Lower leg skin (tissue), 3 donors: ENCODE measurements at regions not wholly inside any gene's neighbourhood (a gene's known extent, or its start where the extent isn't known, plus 50 kb on each side); places are given as distances from the start of the nearest gene placed in this dataset.

Source experiments
- POLR2A ChIP-seq, 2 donors: fragments of 450-650 bp; IDR thresholded peaks; one replicate each; pipeline ENCODE4 v1.6.1; 2016 to 2017; ENCODE audit warnings: antibody characterized with exemption in 2 of 2, mild to moderate bottlenecking in 1 of 2, moderate library complexity in 1 of 2
- TF ChIP-seq, protein P1 (sequence below), 3 donors: fragments of 450-650 bp; IDR thresholded peaks; one replicate each; pipeline ENCODE4 v1.5.1; 2016; ENCODE audit warnings: antibody characterized with exemption in 3 of 3, mild to moderate bottlenecking in 3 of 3, moderate library complexity in 2 of 3

DNA sequence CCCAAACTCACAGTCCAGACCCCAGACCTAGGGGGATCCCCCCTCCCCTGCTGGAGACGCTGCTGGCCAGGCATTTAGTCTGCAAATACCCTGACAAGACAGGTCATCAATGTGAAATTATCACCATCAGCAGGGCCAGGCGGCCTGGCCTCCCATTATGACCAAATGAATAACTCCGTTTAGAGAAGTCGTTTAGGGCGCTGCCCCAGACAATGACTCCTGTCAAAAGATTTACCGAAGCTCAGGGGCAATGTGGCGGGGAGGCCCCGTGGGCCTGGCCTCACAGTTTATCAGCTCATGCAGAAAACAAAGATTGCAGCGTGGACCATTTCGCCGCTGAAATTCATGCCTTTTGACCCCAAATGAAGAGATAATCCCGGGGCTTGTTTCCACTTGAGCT lies 76.5 kb downstream of the HMX1 start:
- TF ChIP-seq POLR2A (IDR thresholded peaks at IDR 0.05), result no peak
- TF ChIP-seq, protein P1, sequence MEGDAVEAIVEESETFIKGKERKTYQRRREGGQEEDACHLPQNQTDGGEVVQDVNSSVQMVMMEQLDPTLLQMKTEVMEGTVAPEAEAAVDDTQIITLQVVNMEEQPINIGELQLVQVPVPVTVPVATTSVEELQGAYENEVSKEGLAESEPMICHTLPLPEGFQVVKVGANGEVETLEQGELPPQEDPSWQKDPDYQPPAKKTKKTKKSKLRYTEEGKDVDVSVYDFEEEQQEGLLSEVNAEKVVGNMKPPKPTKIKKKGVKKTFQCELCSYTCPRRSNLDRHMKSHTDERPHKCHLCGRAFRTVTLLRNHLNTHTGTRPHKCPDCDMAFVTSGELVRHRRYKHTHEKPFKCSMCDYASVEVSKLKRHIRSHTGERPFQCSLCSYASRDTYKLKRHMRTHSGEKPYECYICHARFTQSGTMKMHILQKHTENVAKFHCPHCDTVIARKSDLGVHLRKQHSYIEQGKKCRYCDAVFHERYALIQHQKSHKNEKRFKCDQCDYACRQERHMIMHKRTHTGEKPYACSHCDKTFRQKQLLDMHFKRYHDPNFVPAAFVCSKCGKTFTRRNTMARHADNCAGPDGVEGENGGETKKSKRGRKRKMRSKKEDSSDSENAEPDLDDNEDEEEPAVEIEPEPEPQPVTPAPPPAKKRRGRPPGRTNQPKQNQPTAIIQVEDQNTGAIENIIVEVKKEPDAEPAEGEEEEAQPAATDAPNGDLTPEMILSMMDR (IDR thresholded peaks at IDR 0.05), result no peak
